ENCODE measurements at regions not wholly inside any gene's neighbourhood (a gene's known extent, or its start where the extent isn't known, plus 50 kb on each side); places are given as distances from the start of the nearest gene placed in this dataset.

DNA sequence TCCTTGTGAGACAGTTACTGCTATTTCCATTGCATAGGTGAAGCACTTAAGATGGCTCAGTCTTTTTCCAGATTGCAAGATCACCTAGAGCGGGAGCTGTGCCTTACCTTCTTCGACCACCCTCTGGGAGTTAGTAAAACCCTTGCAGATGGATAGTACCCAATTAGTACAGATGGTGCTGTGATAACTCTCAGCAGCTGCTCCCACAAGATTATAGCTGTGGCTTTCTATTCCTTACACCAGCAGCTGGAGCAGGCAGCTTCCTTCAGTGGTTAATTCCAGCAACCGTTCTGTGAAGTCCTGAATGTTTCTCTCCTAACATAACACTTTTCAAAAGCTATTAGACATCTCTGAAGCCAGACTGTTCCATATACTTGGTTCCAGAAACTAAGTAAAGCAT lies 796.8 kb downstream of the XPNPEP1 start:
- no peak overlapping the region for H3K27ac ChIP-seq
- TF ChIP-seq, protein P1, sequence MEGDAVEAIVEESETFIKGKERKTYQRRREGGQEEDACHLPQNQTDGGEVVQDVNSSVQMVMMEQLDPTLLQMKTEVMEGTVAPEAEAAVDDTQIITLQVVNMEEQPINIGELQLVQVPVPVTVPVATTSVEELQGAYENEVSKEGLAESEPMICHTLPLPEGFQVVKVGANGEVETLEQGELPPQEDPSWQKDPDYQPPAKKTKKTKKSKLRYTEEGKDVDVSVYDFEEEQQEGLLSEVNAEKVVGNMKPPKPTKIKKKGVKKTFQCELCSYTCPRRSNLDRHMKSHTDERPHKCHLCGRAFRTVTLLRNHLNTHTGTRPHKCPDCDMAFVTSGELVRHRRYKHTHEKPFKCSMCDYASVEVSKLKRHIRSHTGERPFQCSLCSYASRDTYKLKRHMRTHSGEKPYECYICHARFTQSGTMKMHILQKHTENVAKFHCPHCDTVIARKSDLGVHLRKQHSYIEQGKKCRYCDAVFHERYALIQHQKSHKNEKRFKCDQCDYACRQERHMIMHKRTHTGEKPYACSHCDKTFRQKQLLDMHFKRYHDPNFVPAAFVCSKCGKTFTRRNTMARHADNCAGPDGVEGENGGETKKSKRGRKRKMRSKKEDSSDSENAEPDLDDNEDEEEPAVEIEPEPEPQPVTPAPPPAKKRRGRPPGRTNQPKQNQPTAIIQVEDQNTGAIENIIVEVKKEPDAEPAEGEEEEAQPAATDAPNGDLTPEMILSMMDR (conservative IDR thresholded peaks at IDR 0.05) = no peak

DNA sequence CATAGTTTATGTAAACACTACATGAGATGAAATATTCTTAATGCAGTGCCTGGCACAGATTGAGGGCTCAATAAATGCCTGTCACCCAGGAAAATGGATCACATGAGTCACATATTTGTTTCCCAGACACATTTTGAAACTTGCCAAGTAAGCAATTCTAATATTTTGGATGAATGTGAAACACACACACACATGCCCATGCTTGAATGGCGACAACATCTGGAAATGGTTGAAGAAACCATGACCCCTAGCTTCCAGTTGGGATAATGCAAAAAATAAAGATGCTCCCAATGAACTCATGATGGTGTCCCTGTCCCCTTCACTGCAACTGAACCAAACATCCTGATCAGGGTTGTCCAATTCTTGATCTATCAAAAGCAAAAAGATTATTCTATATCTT lies 797.3 kb downstream of the XPNPEP1 start:
- H3K27ac ChIP-seq = no peak overlapping the region
- TF ChIP-seq, protein P1 (conservative IDR thresholded peaks at IDR 0.05) = 0 out of 2 replicates have a peak, but pooled peaks have one; percentile 8

DNA sequence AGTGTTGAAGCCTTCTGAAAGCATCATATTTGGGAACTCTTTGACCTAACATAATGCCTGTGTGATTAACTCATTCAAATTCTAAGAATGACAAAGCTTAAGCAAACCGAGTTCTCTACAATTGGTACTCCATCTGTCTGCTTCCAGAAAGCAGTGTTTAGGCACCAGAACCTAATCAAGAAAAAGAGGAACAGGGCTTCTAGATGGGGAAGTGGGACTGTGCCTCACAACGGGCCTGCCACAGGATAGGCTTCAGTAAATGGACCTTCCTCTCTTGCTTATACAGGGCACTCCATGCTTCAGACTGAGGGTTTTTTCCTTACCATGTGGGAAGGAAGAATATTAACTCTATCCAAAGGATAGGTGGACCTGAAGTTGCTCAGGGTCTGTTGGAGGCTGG lies 808.1 kb downstream of the XPNPEP1 start:
- TF ChIP-seq, protein P1 (conservative IDR thresholded peaks at IDR 0.05) = no peak
- no peak overlapping the region for H3K27ac ChIP-seq

DNA sequence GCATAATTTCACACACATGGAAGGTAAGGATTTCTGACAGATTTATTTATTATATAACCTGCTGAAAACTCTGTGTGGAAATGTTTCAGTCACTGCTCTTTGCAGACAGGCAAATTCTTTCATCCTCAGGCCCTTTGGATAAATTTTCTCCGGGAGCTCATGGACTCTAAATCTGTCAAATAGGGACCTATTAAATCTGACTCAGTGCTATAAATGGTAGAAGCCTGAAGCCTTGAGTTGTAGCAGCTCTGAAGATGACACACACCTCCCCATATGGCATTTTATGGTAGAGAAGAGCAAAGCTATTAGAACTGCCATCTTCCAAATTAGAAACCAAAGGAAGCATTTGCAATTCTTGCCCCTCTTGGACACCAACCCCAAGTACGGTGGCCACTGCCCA lies 808.7 kb downstream of the XPNPEP1 start:
- TF ChIP-seq, protein P1 (conservative IDR thresholded peaks at IDR 0.05) = no peak

DNA sequence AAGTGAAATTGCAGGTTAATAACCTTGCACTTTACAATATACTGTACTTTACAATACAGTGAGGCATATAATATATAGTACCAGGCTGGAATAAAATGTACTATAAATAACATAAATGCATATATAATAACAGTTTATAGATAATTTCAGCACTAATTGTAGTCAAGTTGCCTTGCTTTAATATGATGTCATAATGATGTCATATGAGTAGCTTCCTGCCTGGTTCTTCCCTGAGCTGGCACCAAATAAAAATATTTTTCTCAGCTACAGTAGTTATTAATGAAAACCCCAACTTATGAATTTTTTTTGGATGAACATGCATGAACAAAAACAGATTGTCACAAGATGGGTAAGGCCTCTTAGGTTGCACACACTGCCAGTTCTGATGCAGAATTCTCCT lies 816.7 kb downstream of the XPNPEP1 start:
- TF ChIP-seq, protein P1 (conservative IDR thresholded peaks at IDR 0.05) = no peak
- H3K27ac ChIP-seq = no peak overlapping the region

More for the DNA sequence above, 808.7 kb downstream of the XPNPEP1 start:
- H3K27ac ChIP-seq = no peak overlapping the region

DNA sequence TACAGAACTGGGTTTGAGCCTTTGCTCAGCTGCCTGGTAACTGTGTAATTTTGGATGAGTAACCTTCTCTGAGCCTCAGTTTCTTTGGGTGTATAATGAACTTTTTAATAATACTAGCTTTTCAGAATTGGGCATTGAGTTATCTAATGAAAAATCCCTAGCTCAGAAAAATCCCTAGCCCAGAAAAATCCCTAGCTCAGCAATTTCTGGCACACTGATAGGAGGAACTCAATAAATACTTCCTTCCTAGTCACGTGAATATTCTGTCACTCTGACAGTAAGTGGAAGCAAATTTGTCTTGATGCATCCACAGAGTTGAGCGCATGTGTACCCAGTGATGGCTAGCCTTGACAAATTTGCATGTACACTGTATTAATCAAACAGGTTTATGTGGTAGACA lies 817.6 kb downstream of the XPNPEP1 start:
- TF ChIP-seq, protein P1 (conservative IDR thresholded peaks at IDR 0.05) = no peak
- no peak overlapping the region for H3K27ac ChIP-seq

DNA sequence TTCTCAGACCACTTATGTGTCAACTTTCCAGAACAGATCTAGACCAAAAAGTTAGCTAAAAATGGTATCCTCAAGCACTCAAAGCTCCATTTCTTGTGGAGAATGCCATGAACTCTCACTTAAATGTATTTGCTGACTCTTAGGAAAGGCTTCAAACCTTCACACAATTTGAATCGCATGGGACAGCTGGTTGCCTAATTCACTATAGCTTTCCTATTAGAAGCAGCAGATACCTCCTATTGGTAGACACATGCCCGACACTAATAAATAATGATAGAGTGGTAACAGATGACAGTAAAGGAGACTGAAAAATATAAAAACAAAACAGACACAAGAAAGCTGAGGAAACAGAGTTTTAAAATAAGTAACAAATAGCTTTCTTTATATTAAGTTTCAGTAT lies 818.5 kb downstream of the XPNPEP1 start:
- TF ChIP-seq, protein P1 (conservative IDR thresholded peaks at IDR 0.05) = no peak
- H3K27ac ChIP-seq = no peak overlapping the region

DNA sequence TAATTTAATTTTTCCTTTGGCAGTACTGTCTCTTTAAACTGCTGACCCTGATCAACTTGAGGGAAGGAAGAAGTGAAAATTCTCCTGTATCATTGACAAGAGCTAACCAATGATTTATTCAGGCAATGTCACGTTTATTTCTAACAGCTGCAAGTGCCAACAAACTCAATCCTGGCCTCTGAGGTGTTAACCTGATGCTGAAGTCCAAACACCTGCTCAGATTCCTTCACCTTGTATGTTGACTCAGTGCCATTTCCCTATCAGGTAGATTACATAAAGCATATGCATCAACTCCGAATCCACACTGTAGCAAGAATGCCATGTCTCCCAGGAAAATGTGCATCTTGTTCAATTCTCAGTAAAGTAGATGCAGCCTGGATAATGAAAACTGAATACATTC lies 820.0 kb downstream of the XPNPEP1 start:
- H3K27ac ChIP-seq = no peak overlapping the region
- TF ChIP-seq, protein P1 (conservative IDR thresholded peaks at IDR 0.05) = no peak

Measured in VCaP (cell line).